ENCODE measurements at regions not wholly inside any gene's neighbourhood (a gene's known extent, or its start where the extent isn't known, plus 50 kb on each side); places are given as distances from the start of the nearest gene placed in this dataset.

- no peak for TF ChIP-seq CTCF (IDR thresholded peaks at IDR 0.05)
- intact Hi-C loops (cut with DNase I; ENCODE audit: low total_unique reads): no loop called here
- no peaks in the 10 kb centered on the region for H3K9me3 ChIP-seq
- H3K4me1 ChIP-seq: peaks cover 0 to 30% (median 0%) of the 10 kb centered on the region in 4 donors
- no peaks in the 10 kb centered on the region for H3K36me3 ChIP-seq
- H3K4me3 ChIP-seq: no peak overlapping the region
- no peak overlapping the region for H3K27ac ChIP-seq
- DNase-seq: no peak
- H3K27me3 ChIP-seq: no peaks in the 10 kb centered on the region
These were observed 250.6 kb downstream of the AEBP2 start for GRCh38 chr12:19689801-19690472.

GRCh38 chr12:19692091-19692490, 252.8 kb downstream of the AEBP2 start:
- no peaks in the 10 kb centered on the region for H3K36me3 ChIP-seq
- TF ChIP-seq CTCF (IDR thresholded peaks at IDR 0.05): no peak
- H3K4me3 ChIP-seq: no peak overlapping the region
- no peak overlapping the region for H3K27ac ChIP-seq
- no peaks in the 10 kb centered on the region for H3K27me3 ChIP-seq
- no peaks in the 10 kb centered on the region for H3K9me3 ChIP-seq
- peaks cover 0 to 39% (median 0%) of the 10 kb centered on the region in 4 donors for H3K4me1 ChIP-seq
- DNase-seq: no peak
- intact Hi-C loops (cut with DNase I; ENCODE audit: low total_unique reads): no loop called here

- Histone ChIP-seq H3K27me3 (no peaks in the 10 kb centered on the region), H3K4me3 (no peak overlapping the region), H3K4me1 (peaks cover 0 to 39% (median 0%) of the 10 kb centered on the region in 4 donors), H3K27ac (no peak overlapping the region), H3K36me3 (no peaks in the 10 kb centered on the region), H3K9me3 (no peaks in the 10 kb centered on the region)
- DNase-seq: no peak
- no peak for TF ChIP-seq CTCF (IDR thresholded peaks at IDR 0.05)
- intact Hi-C loops (cut with DNase I; ENCODE audit: low total_unique reads): no loop called here
These were observed 253.3 kb downstream of the AEBP2 start for GRCh38 chr12:19692566-19692965.

GRCh38 chr12:19694627-19695026, 255.3 kb downstream of the AEBP2 start:
- no peak for DNase-seq
- intact Hi-C loops (cut with DNase I; ENCODE audit: low total_unique reads): no loop called here
- no peak for TF ChIP-seq CTCF (IDR thresholded peaks at IDR 0.05)
- peak overlapping the region in 1 of 2 donors; percentile 40 for H3K27ac ChIP-seq
- H3K4me1 ChIP-seq: peaks cover 0 to 31% (median 0%) of the 10 kb centered on the region in 4 donors
- no peaks in the 10 kb centered on the region for H3K9me3 ChIP-seq
- no peaks in the 10 kb centered on the region for H3K27me3 ChIP-seq
- no peaks in the 10 kb centered on the region for H3K36me3 ChIP-seq
- no peak overlapping the region for H3K4me3 ChIP-seq

- intact Hi-C loops (cut with DNase I; ENCODE audit: low total_unique reads): no loop called here
- no peak for TF ChIP-seq CTCF (IDR thresholded peaks at IDR 0.05)
- H3K4me1 ChIP-seq: peaks cover 0 to 31% (median 0%) of the 10 kb centered on the region in 4 donors
- no peak overlapping the region for H3K4me3 ChIP-seq
- H3K36me3 ChIP-seq: no peaks in the 10 kb centered on the region
- H3K27me3 ChIP-seq: no peaks in the 10 kb centered on the region
- H3K9me3 ChIP-seq: no peaks in the 10 kb centered on the region
- H3K27ac ChIP-seq: peak overlapping the region in 1 of 2 donors; percentile 40
- no peak for DNase-seq
These were observed 256.2 kb downstream of the AEBP2 start for GRCh38 chr12:19695244-19696098.
